Panc1 (cell line): ENCODE measurements at regions not wholly inside any gene's neighbourhood (a gene's known extent, or its start where the extent isn't known, plus 50 kb on each side); places are given as distances from the start of the nearest gene placed in this dataset.

Source experiments
- ATAC-seq: fragments of 200-7000 bp; cut with Tn5 transposase; 2 replicates; pipeline ENCODE4 v1.9.1; 2020; ENCODE audit warnings: mild to moderate bottlenecking, moderate library complexity
- BruUV-seq: library from RNA; stranded (reverse); fragments of 400-500 nt; replicated peaks from 2 replicates; lab custom pipeline; 2021; lab: Mats Ljungman, UMichigan
- CTCF ChIA-PET: fragments of 300-600 bp; sonication (Branson Sonifier 250); formaldehyde crosslinking; loops from one replicate; lab custom pipeline; 2022; ENCODE audit warnings: antibody characterized with exemption; lab: Charles Lee
- POLR2A ChIA-PET: fragments of 300-600 bp; sonication (Branson Sonifier 250); formaldehyde crosslinking; loops from one replicate; lab custom pipeline; 2022; ENCODE audit warnings: antibody characterized with exemption; lab: Charles Lee
- DNase-seq: peaks from one replicate; pipeline ENCODE4 v3.0.0-alpha.2; 2010; ENCODE audit warnings: low read depth, low spot score
- H3K27ac ChIP-seq: 2 replicates; pipeline ENCODE4 v1.5.1; 2011; ENCODE audit warnings: mild to moderate bottlenecking, low read length, inconsistent platforms
- H3K27me3 ChIP-seq: fragments of 200-500 bp; sonication (Bioruptor generic); 2 replicates; pipeline ENCODE4 v1.6.0; 2014; ENCODE audit warnings: low read length, inconsistent platforms; ENCODE audit not compliant: control insufficient read depth, insufficient read depth
- H3K36me3 ChIP-seq: fragments of 200-500 bp; sonication (Bioruptor generic); 2 replicates; pipeline ENCODE4 v1.5.1; 2014; ENCODE audit warnings: inconsistent platforms, mild to moderate bottlenecking, low read length, moderate library complexity; ENCODE audit not compliant: control insufficient read depth, insufficient read depth
- H3K4me1 ChIP-seq: 2 replicates; pipeline ENCODE4 v1.5.1; 2011; ENCODE audit warnings: inconsistent platforms, mild to moderate bottlenecking, low read length, moderate library complexity; ENCODE audit not compliant: control insufficient read depth, insufficient read depth
- H3K4me3 ChIP-seq, 2 experiments: 2 replicates each; pipeline ENCODE4 v1.5.1; 2011 to 2012; ENCODE audit warnings: low read depth in 2 of 2, low read length in 2 of 2, mild to moderate bottlenecking in 2 of 2, inconsistent platforms in 1 of 2, moderate library complexity in 1 of 2
- H3K9me3 ChIP-seq: fragments of 200-500 bp; sonication (Bioruptor generic); 2 replicates; pipeline ENCODE4 v1.5.1; 2014; ENCODE audit warnings: low read depth, mild to moderate bottlenecking, inconsistent platforms, low read length, moderate library complexity; ENCODE audit not compliant: control insufficient read depth, insufficient read depth
- CTCF ChIP-seq: fragments of 450-650 bp; IDR thresholded peaks from 2 replicates; pipeline ENCODE4 v1.5.1; 2017; ENCODE audit warnings: mild to moderate bottlenecking
- POLR2AphosphoS5 ChIP-seq: IDR thresholded peaks from 2 replicates; pipeline ENCODE4 v1.6.1; 2012; ENCODE audit warnings: mild to moderate bottlenecking, low read depth, low read length, moderate library complexity
- SIN3A ChIP-seq: IDR thresholded peaks from 2 replicates; pipeline ENCODE4 v1.6.1; 2012; ENCODE audit warnings: low read depth, mild to moderate bottlenecking, low read length, moderate library complexity, borderline replicate concordance; ENCODE audit not compliant: insufficient read depth
- TCF7L2 ChIP-seq: IDR thresholded peaks from 2 replicates; pipeline ENCODE4 v1.6.1; 2011; ENCODE audit warnings: mild to moderate bottlenecking, low read depth, low read length, inconsistent platforms
- in situ Hi-C: cut with HindIII; loops from 2 replicates; pipeline ENCODE4 v1.10.0; 2016; ENCODE audit warnings: low sequenced_read_pairs, low pct_unique_long_range_greater_than_20kb
- intact Hi-C: fragments of 100-400 bp; cut with micrococcal nuclease; formaldehyde crosslinking; loops from one replicate; pipeline ENCODE4 v1.10.0; 2022; ENCODE audit not compliant: unreplicated experiment
- TF ChIP-seq, protein P1 (sequence below), 2 experiments: IDR thresholded peaks; 2 replicates each; pipeline ENCODE4 v1.6.1; 2011 to 2012; ENCODE audit warnings: low read depth in 2 of 2, control low read depth in 1 of 2, low read length in 1 of 2, mild to moderate bottlenecking in 1 of 2, moderate library complexity in 1 of 2; ENCODE audit not compliant: insufficient read depth in 1 of 2

GRCh38 chr13:81602241-81602640 lies 1261.3 kb upstream of the SPRY2 start:
- in situ Hi-C loops: no loop called here
- no peak overlapping the region for H3K27ac ChIP-seq
- no peaks in the 10 kb centered on the region for H3K27me3 ChIP-seq
- H3K9me3 ChIP-seq: no peaks in the 10 kb centered on the region
- H3K4me1 ChIP-seq: no peaks in the 10 kb centered on the region
- DNase-seq (no peak), ATAC-seq (no peak)
- no peaks in the 10 kb centered on the region for H3K36me3 ChIP-seq
- ChIA-PET POLR2A (no interaction called here), CTCF (no interaction called here)
- TF ChIP-seq TCF7L2 (no peak), SIN3A (no peak), POLR2AphosphoS5 (no peak), CTCF (no peak)
- TF ChIP-seq, protein P1, sequence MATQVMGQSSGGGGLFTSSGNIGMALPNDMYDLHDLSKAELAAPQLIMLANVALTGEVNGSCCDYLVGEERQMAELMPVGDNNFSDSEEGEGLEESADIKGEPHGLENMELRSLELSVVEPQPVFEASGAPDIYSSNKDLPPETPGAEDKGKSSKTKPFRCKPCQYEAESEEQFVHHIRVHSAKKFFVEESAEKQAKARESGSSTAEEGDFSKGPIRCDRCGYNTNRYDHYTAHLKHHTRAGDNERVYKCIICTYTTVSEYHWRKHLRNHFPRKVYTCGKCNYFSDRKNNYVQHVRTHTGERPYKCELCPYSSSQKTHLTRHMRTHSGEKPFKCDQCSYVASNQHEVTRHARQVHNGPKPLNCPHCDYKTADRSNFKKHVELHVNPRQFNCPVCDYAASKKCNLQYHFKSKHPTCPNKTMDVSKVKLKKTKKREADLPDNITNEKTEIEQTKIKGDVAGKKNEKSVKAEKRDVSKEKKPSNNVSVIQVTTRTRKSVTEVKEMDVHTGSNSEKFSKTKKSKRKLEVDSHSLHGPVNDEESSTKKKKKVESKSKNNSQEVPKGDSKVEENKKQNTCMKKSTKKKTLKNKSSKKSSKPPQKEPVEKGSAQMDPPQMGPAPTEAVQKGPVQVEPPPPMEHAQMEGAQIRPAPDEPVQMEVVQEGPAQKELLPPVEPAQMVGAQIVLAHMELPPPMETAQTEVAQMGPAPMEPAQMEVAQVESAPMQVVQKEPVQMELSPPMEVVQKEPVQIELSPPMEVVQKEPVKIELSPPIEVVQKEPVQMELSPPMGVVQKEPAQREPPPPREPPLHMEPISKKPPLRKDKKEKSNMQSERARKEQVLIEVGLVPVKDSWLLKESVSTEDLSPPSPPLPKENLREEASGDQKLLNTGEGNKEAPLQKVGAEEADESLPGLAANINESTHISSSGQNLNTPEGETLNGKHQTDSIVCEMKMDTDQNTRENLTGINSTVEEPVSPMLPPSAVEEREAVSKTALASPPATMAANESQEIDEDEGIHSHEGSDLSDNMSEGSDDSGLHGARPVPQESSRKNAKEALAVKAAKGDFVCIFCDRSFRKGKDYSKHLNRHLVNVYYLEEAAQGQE (IDR thresholded peaks at IDR 0.05; ENCODE audit: insufficient read depth in 1 of 2, low read depth in 2 of 2, low read length in 1 of 2): no peak
- H3K4me3 ChIP-seq: no peak overlapping the region
- no TSS peak for BruUV-seq
- intact Hi-C loops: no loop called here

- CTCF ChIA-PET: no interaction called here
- no peak for DNase-seq
- in situ Hi-C loops (no loop called here), intact Hi-C loops (no loop called here)
- Histone ChIP-seq H3K27me3 (no peaks in the 10 kb centered on the region), H3K4me3 (no peak overlapping the region), H3K27ac (no peak overlapping the region), H3K9me3 (no peaks in the 10 kb centered on the region), H3K4me1 (no peaks in the 10 kb centered on the region), H3K36me3 (no peaks in the 10 kb centered on the region)
- POLR2A ChIA-PET: no interaction called here
- BruUV-seq: no TSS peak
- TF ChIP-seq, protein P1 (IDR thresholded peaks at IDR 0.05; ENCODE audit: insufficient read depth in 1 of 2, low read depth in 2 of 2, low read length in 1 of 2): no peak
- TF ChIP-seq SIN3A: no peak
- TF ChIP-seq POLR2AphosphoS5: no peak
- no peak for TF ChIP-seq TCF7L2
- TF ChIP-seq CTCF: no peak
- no peak for ATAC-seq
Observed at GRCh38 chr13:81597101-81597500, 1256.2 kb upstream of the SPRY2 start.
